ENCODE measurements at regions not wholly inside any gene's neighbourhood (a gene's known extent, or its start where the extent isn't known, plus 50 kb on each side); places are given as distances from the start of the nearest gene placed in this dataset.
"Not testable (repeated sequence)": the region's sequence is repeated elsewhere in the genome, so short reads cannot be mapped to it uniquely, and the experiment has no call there.

- no peaks in the 10 kb centered on the region for H3K9me3 Mint-ChIP-seq
- no peak overlapping the region for H3K4me3 Mint-ChIP-seq
- intact Hi-C loops (cut with micrococcal nuclease) = no loop called here
- no peaks in the 10 kb centered on the region for H3K4me1 Mint-ChIP-seq (ENCODE audit: low read depth)
- H3K27me3 Mint-ChIP-seq = no peaks in the 10 kb centered on the region
- H3K36me3 Mint-ChIP-seq (ENCODE audit: low read depth) = no peaks in the 10 kb centered on the region
- no peak overlapping the region for H3K27ac Mint-ChIP-seq
These were observed 1057.5 kb downstream of the GATA3 start for GRCh38 chr10:9111976-9112375.

- intact Hi-C loops (cut with micrococcal nuclease) = no loop called here
- no peak overlapping the region for H3K4me3 Mint-ChIP-seq
- H3K27me3 Mint-ChIP-seq = no peaks in the 10 kb centered on the region
- H3K36me3 Mint-ChIP-seq (ENCODE audit: low read depth) = no peaks in the 10 kb centered on the region
- no peaks in the 10 kb centered on the region for H3K9me3 Mint-ChIP-seq
- H3K27ac Mint-ChIP-seq = no peak overlapping the region
- H3K4me1 Mint-ChIP-seq (ENCODE audit: low read depth) = no peaks in the 10 kb centered on the region
These were observed 1072.2 kb downstream of the GATA3 start for GRCh38 chr10:9126728-9127127.

GRCh38 chr10:9137368-9137767 is 1082.9 kb downstream of the GATA3 start:
- intact Hi-C loops (cut with micrococcal nuclease) = no loop called here
- Mint-ChIP-seq H3K36me3 (ENCODE audit: low read depth) (no peaks in the 10 kb centered on the region), H3K27me3 (no peaks in the 10 kb centered on the region), H3K9me3 (no peaks in the 10 kb centered on the region), H3K4me1 (ENCODE audit: low read depth) (no peaks in the 10 kb centered on the region), H3K4me3 (no peak overlapping the region), H3K27ac (no peak overlapping the region)

GRCh38 chr10:9138829-9139228 is 1084.3 kb downstream of the GATA3 start:
- H3K9me3 Mint-ChIP-seq; H3K27me3 Mint-ChIP-seq; intact Hi-C loops (cut with micrococcal nuclease); H3K4me3 Mint-ChIP-seq; H3K4me1 Mint-ChIP-seq (ENCODE audit: low read depth); H3K27ac Mint-ChIP-seq; H3K36me3 Mint-ChIP-seq (ENCODE audit: low read depth): not testable (repeated sequence)

- no peaks in the 10 kb centered on the region for H3K4me1 Mint-ChIP-seq (ENCODE audit: low read depth)
- no peaks in the 10 kb centered on the region for H3K9me3 Mint-ChIP-seq
- H3K27me3 Mint-ChIP-seq = no peaks in the 10 kb centered on the region
- no peak overlapping the region for H3K4me3 Mint-ChIP-seq
- H3K27ac Mint-ChIP-seq = no peak overlapping the region
- intact Hi-C loops (cut with micrococcal nuclease) = no loop called here
- no peaks in the 10 kb centered on the region for H3K36me3 Mint-ChIP-seq (ENCODE audit: low read depth)
These were observed 1085.9 kb downstream of the GATA3 start for GRCh38 chr10:9140373-9140772.

GRCh38 chr10:9147475-9147874 is 1093.0 kb downstream of the GATA3 start:
- no peaks in the 10 kb centered on the region for H3K27me3 Mint-ChIP-seq
- no peaks in the 10 kb centered on the region for H3K9me3 Mint-ChIP-seq
- intact Hi-C loops (cut with micrococcal nuclease) = no loop called here
- H3K4me1 Mint-ChIP-seq (ENCODE audit: low read depth) = no peaks in the 10 kb centered on the region
- no peak overlapping the region for H3K4me3 Mint-ChIP-seq
- H3K27ac Mint-ChIP-seq = no peak overlapping the region
- H3K36me3 Mint-ChIP-seq (ENCODE audit: low read depth) = no peaks in the 10 kb centered on the region

GRCh38 chr10:9149134-9149533 is 1094.6 kb downstream of the GATA3 start:
- H3K9me3 Mint-ChIP-seq = no peaks in the 10 kb centered on the region
- H3K27ac Mint-ChIP-seq = no peak overlapping the region
- H3K4me3 Mint-ChIP-seq = no peak overlapping the region
- intact Hi-C loops (cut with micrococcal nuclease) = no loop called here
- no peaks in the 10 kb centered on the region for H3K36me3 Mint-ChIP-seq (ENCODE audit: low read depth)
- no peaks in the 10 kb centered on the region for H3K27me3 Mint-ChIP-seq
- no peaks in the 10 kb centered on the region for H3K4me1 Mint-ChIP-seq (ENCODE audit: low read depth)

GRCh38 chr10:9153057-9153456 is 1098.6 kb downstream of the GATA3 start:
- H3K4me1 Mint-ChIP-seq (ENCODE audit: low read depth); H3K36me3 Mint-ChIP-seq (ENCODE audit: low read depth); H3K27ac Mint-ChIP-seq; intact Hi-C loops (cut with micrococcal nuclease); H3K4me3 Mint-ChIP-seq; H3K9me3 Mint-ChIP-seq; H3K27me3 Mint-ChIP-seq: not testable (repeated sequence)

- no peaks in the 10 kb centered on the region for H3K4me1 Mint-ChIP-seq (ENCODE audit: low read depth)
- H3K27me3 Mint-ChIP-seq = no peaks in the 10 kb centered on the region
- intact Hi-C loops (cut with micrococcal nuclease) = no loop called here
- H3K4me3 Mint-ChIP-seq = no peak overlapping the region
- H3K27ac Mint-ChIP-seq = no peak overlapping the region
- H3K9me3 Mint-ChIP-seq = peaks cover 18% of the 10 kb centered on the region
- H3K36me3 Mint-ChIP-seq (ENCODE audit: low read depth) = no peaks in the 10 kb centered on the region
These were observed 1103.2 kb downstream of the GATA3 start for GRCh38 chr10:9157656-9158055.

GRCh38 chr10:9158675-9159074 is 1104.2 kb downstream of the GATA3 start:
- Mint-ChIP-seq H3K4me1 (ENCODE audit: low read depth) (no peaks in the 10 kb centered on the region), H3K36me3 (ENCODE audit: low read depth) (no peaks in the 10 kb centered on the region)

GRCh38 chr10:9160275-9160674 is 1105.8 kb downstream of the GATA3 start:
- intact Hi-C loops (cut with micrococcal nuclease) = no loop called here
- Mint-ChIP-seq H3K4me3 (no peak overlapping the region), H3K27me3 (no peaks in the 10 kb centered on the region), H3K4me1 (ENCODE audit: low read depth) (no peaks in the 10 kb centered on the region), H3K27ac (no peak overlapping the region), H3K36me3 (ENCODE audit: low read depth) (no peaks in the 10 kb centered on the region), H3K9me3 (peaks cover 29% of the 10 kb centered on the region)

More at GRCh38 chr10:9158675-9159074, 1104.2 kb downstream of the GATA3 start:
- intact Hi-C loops (cut with micrococcal nuclease) = no loop called here
- Mint-ChIP-seq H3K27me3 (no peaks in the 10 kb centered on the region), H3K4me3 (no peak overlapping the region), H3K9me3 (peaks cover 25% of the 10 kb centered on the region), H3K27ac (no peak overlapping the region)

- Mint-ChIP-seq H3K4me3 (no peak overlapping the region), H3K4me1 (ENCODE audit: low read depth) (no peaks in the 10 kb centered on the region), H3K36me3 (ENCODE audit: low read depth) (no peaks in the 10 kb centered on the region), H3K27ac (no peak overlapping the region), H3K9me3 (peaks cover 29% of the 10 kb centered on the region), H3K27me3 (no peaks in the 10 kb centered on the region)
- intact Hi-C loops (cut with micrococcal nuclease) = no loop called here
These were observed 1109.2 kb downstream of the GATA3 start for GRCh38 chr10:9163699-9164098.

GRCh38 chr10:9166770-9167169 is 1112.3 kb downstream of the GATA3 start:
- intact Hi-C loops (cut with micrococcal nuclease) = no loop called here
- no peaks in the 10 kb centered on the region for H3K27me3 Mint-ChIP-seq
- no peaks in the 10 kb centered on the region for H3K4me1 Mint-ChIP-seq (ENCODE audit: low read depth)
- no peak overlapping the region for H3K4me3 Mint-ChIP-seq
- no peaks in the 10 kb centered on the region for H3K36me3 Mint-ChIP-seq (ENCODE audit: low read depth)
- no peak overlapping the region for H3K27ac Mint-ChIP-seq
- H3K9me3 Mint-ChIP-seq = peaks cover 12% of the 10 kb centered on the region

GRCh38 chr10:9172276-9172675 is 1117.8 kb downstream of the GATA3 start:
- no peak overlapping the region for H3K4me3 Mint-ChIP-seq
- H3K36me3 Mint-ChIP-seq (ENCODE audit: low read depth) = no peaks in the 10 kb centered on the region
- no peaks in the 10 kb centered on the region for H3K27me3 Mint-ChIP-seq
- intact Hi-C loops (cut with micrococcal nuclease) = no loop called here
- no peaks in the 10 kb centered on the region for H3K4me1 Mint-ChIP-seq (ENCODE audit: low read depth)
- H3K9me3 Mint-ChIP-seq = no peaks in the 10 kb centered on the region
- H3K27ac Mint-ChIP-seq = no peak overlapping the region

- Mint-ChIP-seq H3K27me3 (no peaks in the 10 kb centered on the region), H3K4me1 (ENCODE audit: low read depth) (no peaks in the 10 kb centered on the region), H3K4me3 (no peak overlapping the region), H3K36me3 (ENCODE audit: low read depth) (no peaks in the 10 kb centered on the region), H3K9me3 (no peaks in the 10 kb centered on the region), H3K27ac (no peak overlapping the region)
- intact Hi-C loops (cut with micrococcal nuclease) = no loop called here
These were observed 1120.7 kb downstream of the GATA3 start for GRCh38 chr10:9175200-9175599.

Measured in dendritic cell treated with granulocyte-macrophage colony-stimulating factor and Interleukin-4, amounts not matched to agents 40 ng/mL and 50 ng/mL, for 4 days (primary cell).